Psoas muscle (tissue), 7 donors: ENCODE measurements at regions not wholly inside any gene's neighbourhood (a gene's known extent, or its start where the extent isn't known, plus 50 kb on each side); places are given as distances from the start of the nearest gene placed in this dataset.

Source experiments
- ATAC-seq, 4 donors: fragments of 200-7000 bp; cut with Tn5 transposase; one replicate each; pipeline ENCODE4 v1.9.1; 2020; ENCODE audit warnings: moderate library complexity in 3 of 4, mild to moderate bottlenecking in 2 of 4
- DNase-seq, 2 donors: peaks; one replicate each; pipeline ENCODE4 v3.0.0-alpha.2; 2020
- H3K27ac ChIP-seq: fragments of 200-600 bp; one replicate; pipeline ENCODE4 v1.8.0; 2022
- H3K27me3 ChIP-seq, 3 donors: fragments of 200-600 bp in 1 of 3; one replicate each; pipeline versions ENCODE4 v1.6.1 to v1.8.0; 2013 to 2022; ENCODE audit warnings: low read length in 2 of 3, mild to moderate bottlenecking in 2 of 3, moderate library complexity in 1 of 3; ENCODE audit not compliant: insufficient read depth in 3 of 3
- H3K36me3 ChIP-seq, 2 donors: fragments of 200-600 bp in 1 of 2; one replicate each; pipeline versions ENCODE4 v1.6.1 to v1.8.0; 2013 to 2022; ENCODE audit warnings: low read depth in 1 of 2, mild to moderate bottlenecking in 1 of 2, moderate library complexity in 1 of 2; ENCODE audit not compliant: insufficient read depth in 1 of 2
- H3K4me1 ChIP-seq: fragments of 200-600 bp; one replicate; pipeline ENCODE4 v1.8.0; 2022
- H3K4me3 ChIP-seq: fragments of 200-600 bp; one replicate; pipeline ENCODE4 v1.8.0; 2022; ENCODE audit warnings: mild to moderate bottlenecking
- H3K9me3 ChIP-seq: fragments of 200-600 bp; one replicate; pipeline ENCODE4 v1.8.0; 2022
- WGBS, 3 donors: extraction: QIAGEN DNeasy Blood & Tissue Kit; methylation state at CpG; one replicate each; pipeline versions ENCODE4 v1.1.6 to v1.1.7; 2013; 5-methylcytosine and 5-hydroxymethylcytosine counted together
- intact Hi-C, 2 donors: fragments of 100-400 bp; cut with DNase I; formaldehyde crosslinking; loops; one replicate each; pipeline versions ENCODE4 v1.11.0 to v1.14.2; 2022
- TF ChIP-seq, protein P1 (sequence below): fragments of 200-600 bp; IDR thresholded peaks from one replicate; pipeline ENCODE4 v1.8.0; 2022; ENCODE audit warnings: antibody characterized with exemption
- donor health status: healthy with polysubstance abuse.
- donor health status: DM: no; HTN: no; CAD: no; lungs with moderate emphysema.
- donor health status: Bipolar disorder and iron deficiency.
- donor health status: healthy.
- donor health status: DM: yes; HTN: yes; CAD: no.
- donor health status: DM: no; HTN: no; CAD: no.
- donor health status: DM: yes; HTN: yes; CAD: no.

DNA sequence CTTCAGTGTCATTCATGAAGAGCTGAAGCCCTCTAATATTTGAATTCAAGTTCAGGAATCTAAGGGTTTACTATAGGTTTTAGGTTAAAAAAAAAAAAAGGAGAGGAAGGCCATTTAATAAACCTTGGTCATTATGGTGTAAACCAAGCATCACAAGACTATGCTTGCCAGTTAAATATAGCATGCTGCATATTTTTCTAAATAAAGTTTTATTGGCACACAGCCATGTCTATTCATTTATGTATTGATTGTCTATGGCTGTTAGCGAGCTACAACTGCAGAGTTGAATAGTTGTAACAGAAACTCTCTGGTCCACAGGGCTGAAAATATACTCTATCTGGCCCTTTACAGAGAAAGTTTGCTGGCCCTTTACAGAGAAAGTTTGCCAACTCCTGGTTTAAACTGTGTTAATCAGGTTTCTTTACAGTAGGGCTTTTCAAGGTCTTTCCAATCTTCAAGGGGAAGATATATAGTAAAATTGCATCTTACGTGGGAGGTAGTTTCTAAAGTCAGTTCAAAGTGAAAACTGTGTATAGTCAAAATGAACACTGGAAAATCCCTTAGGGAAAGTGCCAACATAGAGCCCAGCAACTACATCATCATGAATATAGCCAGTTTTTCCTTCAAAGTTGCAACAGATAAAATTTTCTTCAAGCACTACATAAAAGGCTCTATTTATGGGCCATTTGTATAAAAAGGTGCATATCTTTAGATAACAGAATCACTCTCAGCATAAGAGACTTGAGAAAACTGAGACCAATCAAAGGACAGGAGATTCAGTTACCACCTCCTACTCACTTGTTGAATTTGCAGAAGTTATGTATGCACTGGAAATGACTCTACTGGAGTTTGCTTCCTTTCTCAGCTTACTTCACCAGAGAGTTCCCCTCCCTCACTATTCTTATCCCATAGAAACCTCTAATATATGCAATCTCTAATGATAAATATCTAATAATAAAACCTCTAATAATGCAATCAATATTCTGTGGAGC lies 49.7 kb upstream of the FRMD4B start:
- H3K4me3 ChIP-seq, result no peak overlapping the region
- intact Hi-C loops, result loop anchor here in 1 of 2 donors (10.0 kb wide), 1 partner anchor 239 kb away; no protein-coding TSS in a partner anchor
- 86 to 93% (median 91%) methylated on average over 2 of the region's 2 CpGs for WGBS, 3 donors
- DNase-seq (no peak), ATAC-seq (no peak)
- no peak overlapping the region for H3K27ac ChIP-seq
- no peaks in the 10 kb centered on the region for H3K36me3 ChIP-seq
- no peaks in the 10 kb centered on the region for H3K4me1 ChIP-seq
- no peaks in the 10 kb centered on the region for H3K9me3 ChIP-seq
- H3K27me3 ChIP-seq, result no peaks in the 10 kb centered on the region
- TF ChIP-seq, protein P1, sequence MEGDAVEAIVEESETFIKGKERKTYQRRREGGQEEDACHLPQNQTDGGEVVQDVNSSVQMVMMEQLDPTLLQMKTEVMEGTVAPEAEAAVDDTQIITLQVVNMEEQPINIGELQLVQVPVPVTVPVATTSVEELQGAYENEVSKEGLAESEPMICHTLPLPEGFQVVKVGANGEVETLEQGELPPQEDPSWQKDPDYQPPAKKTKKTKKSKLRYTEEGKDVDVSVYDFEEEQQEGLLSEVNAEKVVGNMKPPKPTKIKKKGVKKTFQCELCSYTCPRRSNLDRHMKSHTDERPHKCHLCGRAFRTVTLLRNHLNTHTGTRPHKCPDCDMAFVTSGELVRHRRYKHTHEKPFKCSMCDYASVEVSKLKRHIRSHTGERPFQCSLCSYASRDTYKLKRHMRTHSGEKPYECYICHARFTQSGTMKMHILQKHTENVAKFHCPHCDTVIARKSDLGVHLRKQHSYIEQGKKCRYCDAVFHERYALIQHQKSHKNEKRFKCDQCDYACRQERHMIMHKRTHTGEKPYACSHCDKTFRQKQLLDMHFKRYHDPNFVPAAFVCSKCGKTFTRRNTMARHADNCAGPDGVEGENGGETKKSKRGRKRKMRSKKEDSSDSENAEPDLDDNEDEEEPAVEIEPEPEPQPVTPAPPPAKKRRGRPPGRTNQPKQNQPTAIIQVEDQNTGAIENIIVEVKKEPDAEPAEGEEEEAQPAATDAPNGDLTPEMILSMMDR, result no peak
